ENCODE measurements at regions not wholly inside any gene's neighbourhood (a gene's known extent, or its start where the extent isn't known, plus 50 kb on each side); places are given as distances from the start of the nearest gene placed in this dataset.

GRCh38 chr7:33671531-33672262 lies 233.6 kb upstream of the BMPER start:
- no peaks in the 10 kb centered on the region for H3K36me3 Mint-ChIP-seq
- Histone ChIP-seq H3K9me3 (replicated peaks in 1 of 2; ENCODE audit: control insufficient read depth in 1 of 2, insufficient read depth in 1 of 2, low read length in 2 of 2) (no peaks in the 10 kb centered on the region), H3K36me3 (replicated peaks in 1 of 2; ENCODE audit: control insufficient read depth in 1 of 2, insufficient read depth in 2 of 2, low read length in 2 of 2) (no peaks in the 10 kb centered on the region), H4K20me1 (ENCODE audit: insufficient read depth, low read length) (no peaks in the 10 kb centered on the region), H3K79me2 (ENCODE audit: insufficient read depth, low read length) (no peaks in the 10 kb centered on the region), H3K27ac (ENCODE audit: low read depth in 1 of 2, low read length in 2 of 2) (no peak overlapping the region), H3K27me3 (ENCODE audit: control insufficient read depth in 2 of 2, insufficient read depth in 2 of 2, low read length in 2 of 2) (no peaks in the 10 kb centered on the region), H3K4me3 (replicated peaks in 1 of 3; ENCODE audit: low read depth in 2 of 3, low read length in 3 of 3) (no peak overlapping the region), H2AFZ (ENCODE audit: insufficient read depth, low read depth, low read length, poor library complexity, severe bottlenecking) (no peak overlapping the region), H3K4me2 (replicated peaks; ENCODE audit: extremely low read depth, low read length, poor library complexity, severe bottlenecking) (no peak overlapping the region), H3K9ac (ENCODE audit: insufficient read depth, low read length, poor library complexity, severe bottlenecking) (no peak overlapping the region), H3K4me1 (ENCODE audit: control insufficient read depth in 1 of 2, insufficient read depth in 2 of 2, low read length in 2 of 2) (no peaks in the 10 kb centered on the region)
- no peak for TF ChIP-seq CTCF (IDR thresholded peaks at IDR 0.05)
- no peak overlapping the region for H3K4me3 Mint-ChIP-seq
- intact Hi-C loops (cut with micrococcal nuclease): no loop called here
- peaks cover 0 to 3% (median 0%) of the 10 kb centered on the region in 3 donors for H3K27me3 Mint-ChIP-seq (ENCODE audit: low read depth in 3 of 3)
- H3K27ac Mint-ChIP-seq: no peak overlapping the region
- H3K9me3 Mint-ChIP-seq: peaks cover 0 to 3% (median 0%) of the 10 kb centered on the region in 7 donors
- H3K4me1 Mint-ChIP-seq: peaks cover 7% of the 10 kb centered on the region
- DNase-seq: no peak
- no CpG with 5 or more reads among the region's 3 CpGs for WGBS (ENCODE audit: insufficient coverage)

DNA sequence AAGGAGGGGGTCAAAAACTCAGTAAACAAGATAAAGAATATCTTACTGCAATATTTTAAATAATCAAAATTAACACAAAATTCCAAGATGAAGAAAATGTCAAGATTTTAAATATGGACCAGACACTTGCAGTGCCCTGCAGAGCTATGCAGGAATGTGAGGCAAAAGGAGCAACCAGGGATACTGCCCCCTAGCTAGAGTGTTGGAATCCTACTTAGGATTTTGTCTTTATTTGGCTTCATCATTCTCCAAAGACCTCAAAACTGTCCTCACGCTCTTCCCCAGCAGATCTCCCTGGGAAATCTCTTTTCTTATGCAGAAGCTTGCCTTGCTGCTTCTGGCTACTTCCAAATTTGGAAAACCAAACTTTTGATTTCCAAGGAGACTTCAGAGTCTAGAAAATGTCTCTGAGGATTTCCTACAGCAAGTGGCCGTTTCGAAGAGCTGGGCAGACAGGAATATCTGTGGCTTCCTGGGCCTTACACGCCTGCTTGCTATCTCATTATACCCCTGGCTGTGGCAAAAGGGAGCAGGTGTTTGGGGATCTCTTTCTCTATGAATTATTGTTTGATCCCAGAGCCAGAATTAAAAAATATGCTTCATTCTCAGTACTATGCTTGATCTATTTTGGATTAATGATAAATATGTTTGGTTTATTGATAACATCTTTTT lies 232.2 kb upstream of the BMPER start:
- Histone ChIP-seq H3K4me3 (replicated peaks in 1 of 3; ENCODE audit: low read depth in 2 of 3, low read length in 3 of 3) (no peak overlapping the region), H4K20me1 (ENCODE audit: insufficient read depth, low read length) (no peaks in the 10 kb centered on the region), H3K4me2 (replicated peaks; ENCODE audit: extremely low read depth, low read length, poor library complexity, severe bottlenecking) (no peak overlapping the region), H2AFZ (ENCODE audit: insufficient read depth, low read depth, low read length, poor library complexity, severe bottlenecking) (no peak overlapping the region), H3K36me3 (replicated peaks in 1 of 2; ENCODE audit: control insufficient read depth in 1 of 2, insufficient read depth in 2 of 2, low read length in 2 of 2) (no peaks in the 10 kb centered on the region), H3K79me2 (ENCODE audit: insufficient read depth, low read length) (no peaks in the 10 kb centered on the region), H3K9me3 (replicated peaks in 1 of 2; ENCODE audit: control insufficient read depth in 1 of 2, insufficient read depth in 1 of 2, low read length in 2 of 2) (no peaks in the 10 kb centered on the region), H3K4me1 (ENCODE audit: control insufficient read depth in 1 of 2, insufficient read depth in 2 of 2, low read length in 2 of 2) (no peaks in the 10 kb centered on the region), H3K9ac (ENCODE audit: insufficient read depth, low read length, poor library complexity, severe bottlenecking) (no peak overlapping the region), H3K27me3 (ENCODE audit: control insufficient read depth in 2 of 2, insufficient read depth in 2 of 2, low read length in 2 of 2) (no peaks in the 10 kb centered on the region), H3K27ac (ENCODE audit: low read depth in 1 of 2, low read length in 2 of 2) (no peak overlapping the region)
- Mint-ChIP-seq H3K27me3 (ENCODE audit: low read depth in 3 of 3) (peaks cover 0 to 3% (median 0%) of the 10 kb centered on the region in 3 donors), H3K9me3 (peaks cover 0 to 3% (median 0%) of the 10 kb centered on the region in 7 donors), H3K36me3 (no peaks in the 10 kb centered on the region), H3K4me3 (no peak overlapping the region), H3K27ac (peak overlapping the region in 2 of 7 donors; percentile 25 to 64), H3K4me1 (peaks cover 7% of the 10 kb centered on the region)
- TF ChIP-seq CTCF (IDR thresholded peaks at IDR 0.05): no peak
- no peak for DNase-seq
- intact Hi-C loops (cut with micrococcal nuclease): no loop called here
- 94% methylated on average over 3 of the region's 4 CpGs for WGBS (ENCODE audit: insufficient coverage)
